HepG2 (cell line): ENCODE measurements at regions not wholly inside any gene's neighbourhood (a gene's known extent, or its start where the extent isn't known, plus 50 kb on each side); places are given as distances from the start of the nearest gene placed in this dataset.

ENCODE experiments used
- ATAC-seq: fragments of 200-7000 bp; cut with Tn5 transposase; 3 replicates; pipeline ENCODE4 v1.9.1; 2020; ENCODE audit warnings: mild to moderate bottlenecking, moderate library complexity
- BruUV-seq: library from RNA; stranded (reverse); fragments of 400-500 nt; replicated peaks from 2 replicates; lab custom pipeline; 2021; lab: Mats Ljungman, UMichigan
- CTCF ChIA-PET: fragments of 300-600 bp; formaldehyde crosslinking; extraction: SDS; loops from one replicate; lab custom pipeline; 2021; ENCODE audit warnings: low total read pairs, inconsistent platforms, low intra/inter-chr PET ratio; lab: Yijun Ruan, JAX
- POLR2A ChIA-PET: fragments of 350-600 bp; sonication (Branson Sonifier 250); formaldehyde crosslinking; loops from one replicate; lab custom pipeline; 2020; ENCODE audit warnings: antibody characterized with exemption, inconsistent platforms; lab: Yijun Ruan, JAX
- DNase-seq: peaks from one replicate; pipeline ENCODE4 v3.0.0-alpha.2; 2015; ENCODE audit warnings: low spot score
- FAIRE-seq: peaks from 3 replicates; lab custom pipeline; 2011; peaks lifted over from hg19 to GRCh38; lab: Jason Lieb, UNC
- H2AFZ ChIP-seq: one replicate; pipeline ENCODE4 v1.6.1; 2011; ENCODE audit warnings: low read length, inconsistent platforms
- H3K27ac ChIP-seq: fragments of 300-600 bp; 3 replicates; pipeline ENCODE4 v1.8.0; 2011; ENCODE audit warnings: mixed run types, mild to moderate bottlenecking, mixed read lengths, low read length, inconsistent platforms; ENCODE audit not compliant: insufficient read depth; ENCODE audit errors: extremely low read length
- H3K27me3 ChIP-seq, 2 experiments: fragments of 200-600 bp in 1 of 2; 2 replicates in 1 of 2; 3 replicates in 1 of 2; pipeline versions ENCODE4 v1.6.0 to v1.8.0; 2011; ENCODE audit warnings: low read length in 2 of 2, mild to moderate bottlenecking in 2 of 2, moderate library complexity in 2 of 2, inconsistent platforms in 1 of 2; ENCODE audit not compliant: insufficient read depth in 2 of 2, control insufficient read depth in 1 of 2
- H3K36me3 ChIP-seq, 2 experiments: fragments of 200-600 bp in 1 of 2; replicated peaks in 1 of 2; 2 replicates in 1 of 2; 3 replicates in 1 of 2; pipeline versions ENCODE4 v1.5.1 to v1.8.0; 2011; ENCODE audit warnings: low read length in 2 of 2, inconsistent platforms in 1 of 2; ENCODE audit not compliant: insufficient read depth in 2 of 2, control insufficient read depth in 1 of 2
- H3K4me1 ChIP-seq: 2 replicates; pipeline ENCODE4 v1.5.1; 2012; ENCODE audit warnings: low read length, inconsistent platforms; ENCODE audit not compliant: insufficient read depth
- H3K4me2 ChIP-seq: 2 replicates; pipeline ENCODE4 v1.6.0; 2011; ENCODE audit warnings: low read depth, low read length, inconsistent platforms
- H3K4me3 ChIP-seq, 3 experiments: fragments of 200-600 bp in 1 of 3; sonication (generic), shearing (Covaris generic) in 1 of 3; replicated peaks in 1 of 3; 2 replicates each; pipeline ENCODE4 v1.5.1; 2011 to 2016; ENCODE audit warnings: low read length in 3 of 3, inconsistent platforms in 2 of 3, low read depth in 2 of 3, mild to moderate bottlenecking in 2 of 3, control low read depth in 1 of 3, mixed read lengths in 1 of 3; ENCODE audit not compliant: insufficient read depth in 1 of 3
- H3K79me2 ChIP-seq: one replicate; pipeline ENCODE4 v1.6.1; 2011; ENCODE audit warnings: low read length, inconsistent platforms; ENCODE audit not compliant: insufficient read depth
- H3K9ac ChIP-seq: 2 replicates; pipeline ENCODE4 v1.6.0; 2011; ENCODE audit warnings: mild to moderate bottlenecking, low read depth, low read length, inconsistent platforms; ENCODE audit not compliant: insufficient read depth
- H3K9me3 ChIP-seq: 2 replicates; pipeline ENCODE4 v1.5.1; 2012; ENCODE audit warnings: mild to moderate bottlenecking, low read length
- H4K20me1 ChIP-seq: 2 replicates; pipeline ENCODE4 v1.6.0; 2011; ENCODE audit warnings: inconsistent platforms, mild to moderate bottlenecking, low read length, moderate library complexity; ENCODE audit not compliant: insufficient read depth
- BCL3 ChIP-seq: sonication (generic); formaldehyde crosslinking; IDR thresholded peaks from 2 replicates; pipeline ENCODE4 v1.5.1; 2020; ENCODE audit warnings: mild to moderate bottlenecking, missing genetic modification reagents, moderate library complexity
- CCDC6 ChIP-seq: sonication (generic); formaldehyde crosslinking; IDR thresholded peaks from 2 replicates; pipeline ENCODE4 v1.8.1; 2022; ENCODE audit warnings: mild to moderate bottlenecking, missing genetic modification reagents, moderate library complexity
- KIAA2018 ChIP-seq: sonication (generic); formaldehyde crosslinking; IDR thresholded peaks from 2 replicates; pipeline ENCODE4 v1.5.0; 2020; ENCODE audit warnings: mild to moderate bottlenecking, missing genetic modification reagents, borderline replicate concordance
- SATB2 ChIP-seq: sonication (generic); formaldehyde crosslinking; IDR thresholded peaks from 2 replicates; pipeline ENCODE4 v1.5.0; 2020; ENCODE audit warnings: missing genetic modification reagents
- WGBS: methylation state at CpG from one replicate; pipeline ENCODE4 v1.1.6; 2017; ENCODE audit warnings: low lambda C conversion rate; 5-methylcytosine and 5-hydroxymethylcytosine counted together
- in situ Hi-C: cut with HindIII; loops from 2 replicates; pipeline ENCODE4 v1.10.0; 2017; ENCODE audit warnings: low pct_unique_long_range_greater_than_20kb; ENCODE audit not compliant: extremely low pct_ligation_motif_present
- intact Hi-C: fragments of 100-400 bp; cut with micrococcal nuclease; formaldehyde crosslinking; loops from one replicate; pipeline ENCODE4 v1.10.0; 2022; ENCODE audit not compliant: unreplicated experiment

- Histone ChIP-seq H3K27me3 (no peaks in the 10 kb centered on the region), H3K27ac (no peak overlapping the region), H3K79me2 (no peaks in the 10 kb centered on the region), H3K4me3 (no peak overlapping the region), H3K4me2 (no peak overlapping the region), H3K36me3 (no peaks in the 10 kb centered on the region), H4K20me1 (no peaks in the 10 kb centered on the region)
- ATAC-seq (no peak), FAIRE-seq (no peak)
- intact Hi-C loops (no loop called here), in situ Hi-C loops (no loop called here)
- CTCF ChIA-PET = no interaction called here
- no TSS peak for BruUV-seq
- WGBS = 42% methylated on average over 3 of the region's 6 CpGs
- TF ChIP-seq CCDC6 (CRISPR knock-in tag) (no peak), BCL3 (CRISPR knock-in tag) (no peak), SATB2 (CRISPR knock-in tag) (no peak), KIAA2018 (CRISPR knock-in tag) (no peak)
- TF ChIP-seq, all 625 proteins: peak for 0
- Histone ChIP-seq H3K9ac (no peak overlapping the region), H3K4me1 (peaks cover 11% of the 10 kb centered on the region), H2AFZ (no peak overlapping the region), H3K9me3 (peaks cover 16% of the 10 kb centered on the region)
- DNase-seq = no peak
- POLR2A ChIA-PET = no interaction called here
These were observed 225.6 kb upstream of the CRBN start for GRCh38 chr3:3405131-3405530.
